Endothelial cell of umbilical vein (primary cell): ENCODE measurements at regions not wholly inside any gene's neighbourhood (a gene's known extent, or its start where the extent isn't known, plus 50 kb on each side); places are given as distances from the start of the nearest gene placed in this dataset.

ENCODE experiments used
- BruUV-seq: library from RNA; stranded (reverse); fragments of 400-500 nt; replicated peaks from 2 replicates; lab custom pipeline; 2021; lab: Mats Ljungman, UMichigan
- CTCF ChIA-PET: fragments of 300-600, 350-600 bp; sonication (Branson Sonifier 250); formaldehyde crosslinking; loops from one replicate; lab custom pipeline; 2021; ENCODE audit warnings: antibody characterized with exemption, inconsistent platforms; lab: Charles Lee
- POLR2A ChIA-PET: fragments of 300-600, 350-600 bp; sonication (Branson Sonifier 250); formaldehyde crosslinking; loops from one replicate; lab custom pipeline; 2021; ENCODE audit warnings: antibody characterized with exemption, inconsistent platforms; lab: Charles Lee
- DNase-seq: peaks from one replicate; pipeline ENCODE4 v3.0.0-alpha.2; 2011; ENCODE audit warnings: low read depth, low spot score
- FAIRE-seq: peaks from 2 replicates; lab custom pipeline; 2011; peaks lifted over from hg19 to GRCh38; lab: Jason Lieb, UNC
- H2AFZ ChIP-seq: 2 replicates; pipeline ENCODE4 v1.6.0; 2012; ENCODE audit warnings: low read depth, low read length, control low read depth, inconsistent platforms
- H3K27ac ChIP-seq: 2 replicates; pipeline ENCODE4 v1.5.1; 2011; ENCODE audit warnings: low read depth, mild to moderate bottlenecking, control low read depth, low read length, moderate library complexity; ENCODE audit not compliant: insufficient read depth
- H3K27me3 ChIP-seq, 2 experiments: 2 replicates each; pipeline versions ENCODE4 v1.6.0 to v1.6.1; 2011; ENCODE audit warnings: low read length in 2 of 2, mixed read lengths in 1 of 2; ENCODE audit not compliant: control insufficient read depth in 2 of 2, insufficient read depth in 2 of 2
- H3K36me3 ChIP-seq, 2 experiments: 2 replicates in 1 of 2; 3 replicates in 1 of 2; pipeline ENCODE4 v1.5.1; 2011; ENCODE audit warnings: low read length in 2 of 2, mild to moderate bottlenecking in 1 of 2, moderate library complexity in 1 of 2; ENCODE audit not compliant: control insufficient read depth in 2 of 2, insufficient read depth in 2 of 2; ENCODE audit errors: extremely low read depth in 1 of 2
- H3K4me1 ChIP-seq: 3 replicates; pipeline ENCODE4 v1.5.1; 2011; ENCODE audit warnings: mild to moderate bottlenecking, low read length; ENCODE audit not compliant: control insufficient read depth, insufficient read depth; ENCODE audit errors: extremely low read depth
- H3K4me2 ChIP-seq: 2 replicates; pipeline ENCODE4 v1.6.1; 2011; ENCODE audit warnings: low read length, control low read depth, mixed read lengths; ENCODE audit not compliant: insufficient read depth
- H3K4me3 ChIP-seq, 3 experiments: fragments of 200-600 bp in 1 of 3; sonication (generic), shearing (Covaris generic) in 1 of 3; replicated peaks in 1 of 3; 2 replicates each; pipeline ENCODE4 v1.5.1; 2011 to 2016; ENCODE audit warnings: control low read depth in 3 of 3, low read length in 3 of 3, mild to moderate bottlenecking in 2 of 3, inconsistent platforms in 1 of 3, low read depth in 1 of 3, moderate library complexity in 1 of 3; ENCODE audit not compliant: insufficient read depth in 1 of 3
- H3K79me2 ChIP-seq: 2 replicates; pipeline ENCODE4 v1.6.0; 2012; ENCODE audit warnings: low read length, inconsistent platforms; ENCODE audit not compliant: control insufficient read depth, insufficient read depth
- H3K9ac ChIP-seq: replicated peaks from 2 replicates; pipeline ENCODE3; 2011; ENCODE audit warnings: low read length, control low read depth; ENCODE audit not compliant: insufficient read depth; ENCODE audit errors: extremely low read depth
- H3K9me1 ChIP-seq: replicated peaks from 3 replicates; pipeline ENCODE4 v1.6.0; 2011; ENCODE audit warnings: mild to moderate bottlenecking, low read length; ENCODE audit not compliant: control insufficient read depth, insufficient read depth; ENCODE audit errors: extremely low read depth
- H3K9me3 ChIP-seq: replicated peaks from 2 replicates; pipeline ENCODE4 v1.5.1; 2012; ENCODE audit warnings: low read length, inconsistent platforms; ENCODE audit not compliant: control insufficient read depth, insufficient read depth
- H4K20me1 ChIP-seq: replicated peaks from 2 replicates; pipeline ENCODE3; 2011; ENCODE audit warnings: mild to moderate bottlenecking, low read length; ENCODE audit not compliant: control insufficient read depth, insufficient read depth; ENCODE audit errors: extremely low read depth
- CTCF ChIP-seq, 2 donors: IDR thresholded peaks; 1 replicate in 1 of 2; 2 replicates in 1 of 2; pipeline ENCODE4 v1.5.1; 2011; ENCODE audit warnings: low read length in 2 of 2, mild to moderate bottlenecking in 2 of 2, moderate library complexity in 2 of 2, control low read depth in 1 of 2, inconsistent platforms in 1 of 2, low read depth in 1 of 2; ENCODE audit not compliant: insufficient read depth in 1 of 2; ENCODE audit errors: extremely low read depth in 1 of 2
- EZH2 ChIP-seq: IDR thresholded peaks from 2 replicates; pipeline ENCODE4 v1.6.1; 2012; ENCODE audit warnings: borderline replicate concordance, low read depth, mild to moderate bottlenecking, moderate library complexity, low read length, inconsistent platforms; ENCODE audit not compliant: severe bottlenecking
- FOS ChIP-seq: IDR thresholded peaks from 2 replicates; pipeline ENCODE4 v1.6.1; 2011; ENCODE audit warnings: mild to moderate bottlenecking, low read length, moderate library complexity, borderline replicate concordance; ENCODE audit not compliant: insufficient read depth
- GATA2 ChIP-seq: IDR thresholded peaks from 2 replicates; pipeline ENCODE4 v1.7.0; 2011; ENCODE audit warnings: low read depth, mild to moderate bottlenecking, moderate library complexity, mixed read lengths, low read length; ENCODE audit not compliant: insufficient read length, insufficient read depth
- JUN ChIP-seq: IDR thresholded peaks from 2 replicates; pipeline ENCODE4 v1.6.1; 2011; ENCODE audit warnings: borderline replicate concordance, low read depth; ENCODE audit not compliant: insufficient read length, insufficient read depth
- MAX ChIP-seq: IDR thresholded peaks from 2 replicates; pipeline ENCODE4 v1.6.1; 2011; ENCODE audit not compliant: insufficient read depth, insufficient read length
- MYC ChIP-seq: IDR thresholded peaks from one replicate; pipeline ENCODE4 v1.6.1; 2011; ENCODE audit warnings: mild to moderate bottlenecking, low read depth, low read length
- POLR2A ChIP-seq: IDR thresholded peaks from 2 replicates; pipeline ENCODE4 v1.6.1; 2012; ENCODE audit warnings: low read depth, mild to moderate bottlenecking, control low read depth, low read length
- POLR2AphosphoS5 ChIP-seq: IDR thresholded peaks from 2 replicates; pipeline ENCODE4 v1.6.1; 2012; ENCODE audit warnings: low read depth, mild to moderate bottlenecking, control low read depth, low read length, moderate library complexity; ENCODE audit not compliant: insufficient read depth
- dilution Hi-C: fragments of 300-500 bp; cut with MboI; formaldehyde crosslinking; loops from one replicate; pipeline ENCODE4 v1.15.0; 2019; ENCODE audit warnings: low sequenced_read_pairs; ENCODE audit not compliant: extremely low pct_ligation_motif_present
- intact Hi-C: fragments of 100-400 bp; cut with micrococcal nuclease; formaldehyde crosslinking; loops from one replicate; pipeline ENCODE4 v1.10.0; 2022

GRCh38 chr19:30249911-30250310 is 122.3 kb upstream of the ZNF536 start:
- no peak for FAIRE-seq
- no peaks in the 10 kb centered on the region for H4K20me1 ChIP-seq
- no peaks in the 10 kb centered on the region for H3K36me3 ChIP-seq
- no peaks in the 10 kb centered on the region for H3K4me1 ChIP-seq
- no peak for DNase-seq
- ChIA-PET POLR2A (no interaction called here), CTCF (no interaction called here)
- no peak overlapping the region for H3K4me3 ChIP-seq
- H3K9me3 ChIP-seq = no peaks in the 10 kb centered on the region
- H3K9ac ChIP-seq = no peak overlapping the region
- TF ChIP-seq FOS (no peak), JUN (no peak), GATA2 (no peak), POLR2AphosphoS5 (no peak), CTCF (IDR thresholded peaks at IDR 0.05; ENCODE audit: extremely low read depth in 1 of 2, insufficient read depth in 1 of 2, low read depth in 1 of 2, low read length in 2 of 2) (no peak)
- H3K9me1 ChIP-seq = no peaks in the 10 kb centered on the region
- no peak overlapping the region for H2AFZ ChIP-seq
- intact Hi-C loops = no loop called here
- dilution Hi-C loops = no loop called here
- H3K79me2 ChIP-seq = no peaks in the 10 kb centered on the region
- H3K27me3 ChIP-seq = no peaks in the 10 kb centered on the region
- no TSS peak for BruUV-seq
- H3K27ac ChIP-seq = no peak overlapping the region
- H3K4me2 ChIP-seq = no peak overlapping the region

GRCh38 chr19:30252214-30252613 is 120.0 kb upstream of the ZNF536 start:
- intact Hi-C loops (no loop called here), dilution Hi-C loops (no loop called here)
- no peak overlapping the region for H3K27ac ChIP-seq
- H2AFZ ChIP-seq = no peak overlapping the region
- H3K4me2 ChIP-seq = no peak overlapping the region
- BruUV-seq = no TSS peak
- no peaks in the 10 kb centered on the region for H3K36me3 ChIP-seq
- DNase-seq = no peak
- no peak overlapping the region for H3K9ac ChIP-seq
- no peaks in the 10 kb centered on the region for H3K9me3 ChIP-seq
- ChIA-PET POLR2A (no interaction called here), CTCF (no interaction called here)
- no peaks in the 10 kb centered on the region for H3K27me3 ChIP-seq
- H3K9me1 ChIP-seq = no peaks in the 10 kb centered on the region
- no peaks in the 10 kb centered on the region for H4K20me1 ChIP-seq
- H3K79me2 ChIP-seq = no peaks in the 10 kb centered on the region
- no peak overlapping the region for H3K4me3 ChIP-seq
- no peak for FAIRE-seq
- no peaks in the 10 kb centered on the region for H3K4me1 ChIP-seq
- no peak for TF ChIP-seq JUN
- no peak for TF ChIP-seq POLR2A
- TF ChIP-seq GATA2 = no peak
- TF ChIP-seq EZH2 = no peak
- TF ChIP-seq MYC = no peak
- TF ChIP-seq FOS = no peak
- no peak for TF ChIP-seq MAX
